ENCODE measurements at regions not wholly inside any gene's neighbourhood (a gene's known extent, or its start where the extent isn't known, plus 50 kb on each side); places are given as distances from the start of the nearest gene placed in this dataset.

- DNase-seq, result no peak
Observed at GRCh38 chr3:70554170-70554569, 241.7 kb upstream of the MDFIC2 start.

DNA sequence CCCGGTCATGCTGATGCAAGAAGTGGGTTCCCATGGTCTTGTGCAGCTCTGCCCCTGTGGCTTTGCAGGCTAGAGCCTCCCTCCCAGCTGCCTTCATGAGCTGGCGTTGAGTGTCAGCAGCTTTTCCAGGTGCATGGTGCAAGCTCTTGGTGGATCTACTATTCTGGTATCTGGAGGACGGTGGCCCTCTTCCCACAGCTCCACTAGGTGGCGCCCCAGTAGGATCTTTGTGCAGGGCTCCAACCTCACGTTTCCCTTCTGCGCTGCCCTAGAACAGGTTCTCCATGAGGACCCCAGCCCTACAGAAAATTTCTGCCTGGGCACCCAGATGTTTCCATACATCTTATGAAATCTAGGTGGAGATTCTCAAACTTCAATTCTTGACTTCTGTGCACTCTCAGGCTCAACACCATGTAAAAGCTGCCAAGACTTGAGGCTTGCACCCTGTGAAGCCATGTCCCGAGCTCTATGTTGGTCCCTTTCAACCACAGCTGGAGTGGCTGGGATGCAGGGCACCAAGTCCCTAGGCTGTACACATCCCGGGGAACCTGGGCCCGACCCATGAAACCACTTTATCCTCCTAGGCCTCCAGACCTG lies 238.4 kb upstream of the MDFIC2 start:
- DNase-seq, result peak in 1 of 2 donors; percentile 0

GRCh38 chr3:70546679-70547078 lies 234.2 kb upstream of the MDFIC2 start:
- DNase-seq, result no peak

- no peak for DNase-seq
Observed at GRCh38 chr3:70543493-70543892, 231.1 kb upstream of the MDFIC2 start.

DNA sequence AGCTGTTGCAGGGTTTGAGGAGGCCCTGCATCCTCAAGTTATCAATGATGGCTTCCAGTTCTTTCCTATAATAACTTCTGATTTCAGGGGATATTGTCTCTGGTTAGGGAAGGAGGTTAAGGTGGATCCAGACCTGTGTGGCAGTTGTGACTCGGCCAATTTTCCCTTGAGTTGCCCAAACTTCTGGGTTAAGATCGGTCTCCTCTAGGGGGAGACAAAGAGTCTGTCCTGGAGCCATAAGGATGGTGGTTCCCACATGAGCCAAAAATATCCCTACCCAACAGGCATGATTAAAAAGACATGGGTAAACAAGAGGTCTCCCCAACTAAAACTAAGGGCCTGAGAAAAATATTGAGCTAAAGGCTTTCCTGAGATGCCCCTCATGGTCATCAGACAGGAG lies 227.5 kb upstream of the MDFIC2 start:
- DNase-seq, result no peak

GRCh38 chr3:70532806-70533205 lies 220.4 kb upstream of the MDFIC2 start:
- no peak for DNase-seq

GRCh38 chr3:70531838-70532489 lies 219.5 kb upstream of the MDFIC2 start:
- DNase-seq, result no peak

DNA sequence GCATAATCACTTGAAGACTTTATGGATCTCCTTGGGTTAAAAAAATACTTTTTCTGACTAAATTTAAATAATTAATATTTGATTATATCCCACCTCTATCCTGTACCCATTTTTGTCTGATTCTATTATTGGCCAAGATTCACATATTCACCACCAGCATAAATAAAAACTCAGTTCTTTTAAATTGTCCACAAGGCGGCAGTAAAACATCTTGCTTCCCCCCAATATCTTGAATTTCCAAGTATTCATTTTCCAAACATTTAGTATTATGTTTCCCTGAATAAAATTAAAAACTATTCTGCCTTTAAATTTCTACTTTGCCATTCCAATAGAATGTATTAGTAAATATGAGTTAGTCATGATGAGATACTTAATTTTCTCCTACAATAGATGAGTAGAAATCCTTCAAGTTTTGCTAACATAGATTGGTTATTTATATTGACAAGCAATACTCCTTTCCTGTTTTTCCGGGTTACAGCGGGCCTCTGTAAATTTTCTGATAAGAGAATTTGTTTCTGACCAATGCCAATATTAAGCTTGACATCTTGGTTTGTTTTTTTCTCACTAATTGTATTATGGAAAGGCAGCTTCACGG lies 218.7 kb upstream of the MDFIC2 start:
- DNase-seq, result peak in 1 of 2 donors; percentile 38

- DNase-seq, result no peak
Observed at GRCh38 chr3:70530626-70531025, 218.2 kb upstream of the MDFIC2 start.

GRCh38 chr3:70527026-70527425 lies 214.6 kb upstream of the MDFIC2 start:
- no peak for DNase-seq

DNA sequence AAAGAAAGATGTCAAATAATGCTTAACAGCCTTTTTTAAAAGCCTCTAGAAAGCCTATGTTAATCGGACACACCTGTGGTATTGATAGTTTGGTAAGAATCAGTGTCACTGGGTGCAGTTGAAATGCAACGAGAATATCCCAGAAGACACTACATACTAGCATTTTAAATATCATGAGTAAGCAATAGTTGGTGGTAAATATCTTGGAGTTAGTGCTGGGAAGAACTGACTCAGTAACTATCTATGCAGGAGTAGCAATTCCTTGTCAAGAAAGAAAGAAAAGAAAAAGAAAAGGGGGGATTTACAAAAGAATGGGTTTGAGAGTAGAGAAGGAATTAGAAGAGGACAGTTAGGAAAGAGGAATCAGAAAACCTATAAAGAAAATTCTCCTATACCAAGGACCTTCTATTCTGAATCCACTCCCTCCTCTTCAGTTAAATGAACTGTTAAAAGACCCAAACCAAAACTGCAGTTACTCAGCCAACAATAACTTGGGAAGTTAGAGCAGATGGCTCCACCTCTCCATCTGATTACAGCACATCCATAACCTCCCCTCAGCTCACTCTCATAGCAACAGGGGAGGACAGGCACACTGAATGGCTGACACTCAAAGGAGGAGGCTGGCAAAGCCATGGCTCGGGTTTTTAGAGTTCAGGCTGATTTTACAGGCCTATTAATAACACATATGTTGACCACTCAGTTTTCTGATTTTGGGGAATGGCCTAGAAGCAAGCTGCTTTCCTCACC lies 207.6 kb upstream of the MDFIC2 start:
- no peak for DNase-seq

- DNase-seq, result no peak
Observed at GRCh38 chr3:70519026-70519425, 206.6 kb upstream of the MDFIC2 start.

- no peak for DNase-seq
Observed at GRCh38 chr3:70518356-70518755, 205.9 kb upstream of the MDFIC2 start.

DNA sequence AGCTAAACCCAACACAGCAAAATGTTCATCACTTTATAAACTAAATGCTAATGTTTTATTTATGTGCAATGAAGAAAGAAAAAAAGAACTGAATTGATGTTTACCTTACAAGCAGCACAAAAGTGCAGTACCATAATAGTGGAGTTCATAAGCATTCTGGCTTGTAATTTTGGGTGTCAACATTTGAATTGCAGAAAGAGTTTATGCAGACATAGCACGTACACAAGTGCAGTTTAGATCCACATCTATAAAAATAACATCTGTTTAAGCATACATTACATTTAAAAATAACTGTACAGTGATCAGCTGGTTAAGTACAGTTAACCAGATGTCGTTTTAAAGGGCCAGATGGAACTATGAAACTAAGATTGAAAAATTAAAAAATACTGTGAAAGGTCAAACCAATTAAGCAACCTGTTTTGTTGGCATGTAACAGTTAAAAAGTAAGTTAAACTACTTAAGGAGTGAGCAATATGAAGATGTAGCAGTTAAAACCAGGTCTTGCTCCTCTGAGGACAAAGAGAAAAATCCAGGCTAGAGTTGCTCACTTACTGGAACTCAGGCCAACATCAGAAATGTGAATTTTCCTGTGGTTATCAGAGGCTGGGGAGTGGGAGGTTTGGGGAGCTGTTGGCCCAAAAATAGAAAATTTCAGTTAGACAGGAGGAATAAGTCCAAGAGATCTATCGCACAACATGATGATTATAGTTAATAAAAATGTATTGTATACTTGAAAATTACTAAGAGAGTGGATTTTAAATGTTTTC lies 204.9 kb upstream of the MDFIC2 start:
- DNase-seq, result no peak

DNA sequence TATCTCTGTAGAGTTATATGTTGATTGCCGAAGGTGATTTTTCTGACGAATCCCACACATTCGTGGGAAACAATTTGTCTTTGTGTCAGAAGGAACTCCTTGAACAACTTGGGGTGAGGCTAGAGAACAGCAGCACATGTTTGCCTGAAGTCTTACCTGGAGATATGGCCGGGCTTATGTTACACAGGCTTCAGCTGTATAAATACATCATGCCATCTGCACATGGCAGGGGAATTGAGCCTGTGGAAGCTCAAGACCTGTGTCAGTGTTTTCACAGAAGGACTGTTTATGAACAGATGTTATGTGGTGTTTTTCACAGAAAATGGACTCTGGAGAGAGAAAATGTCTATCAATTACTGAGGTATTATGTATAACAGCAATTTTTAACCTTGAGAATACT lies 203.6 kb upstream of the MDFIC2 start:
- DNase-seq, result no peak

DNA sequence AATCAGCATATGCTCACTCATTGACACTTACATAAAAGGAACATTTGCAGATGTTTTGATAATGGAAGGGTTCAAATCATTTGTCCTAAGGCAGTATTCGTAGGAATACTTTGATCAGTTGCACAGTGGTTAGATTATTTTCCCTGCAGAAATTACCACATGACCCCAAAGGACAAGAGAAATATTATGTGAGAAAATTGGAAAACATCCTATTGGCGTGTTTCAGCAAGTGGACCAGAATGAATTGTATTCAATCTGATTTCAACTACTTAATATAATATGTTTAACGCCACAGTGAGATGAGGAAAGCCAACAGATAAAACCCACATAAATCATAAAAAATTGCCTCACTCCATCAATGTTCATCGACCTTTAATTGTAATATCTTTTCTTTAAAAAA lies 195.0 kb upstream of the MDFIC2 start:
- DNase-seq, result no peak

DNA sequence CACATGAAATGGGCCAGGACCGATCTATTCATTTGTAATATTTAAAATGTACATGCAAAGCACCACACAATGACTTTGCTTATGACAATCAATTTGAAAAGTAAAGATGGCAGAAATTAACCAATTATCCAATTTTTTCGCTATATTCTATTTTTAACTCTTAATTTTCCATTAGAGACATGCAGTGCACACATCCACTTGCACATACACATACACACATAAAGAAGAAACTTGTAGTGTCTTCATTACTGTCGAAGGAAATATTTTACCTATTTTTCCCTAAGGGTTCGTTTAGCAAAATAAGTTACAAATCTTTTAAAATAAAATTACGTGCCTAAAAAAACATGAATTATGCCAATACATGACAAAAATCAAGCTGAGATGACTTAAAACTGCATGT lies 194.3 kb upstream of the MDFIC2 start:
- no peak for DNase-seq

- DNase-seq, result no peak
Observed at GRCh38 chr3:70501561-70501960, 189.1 kb upstream of the MDFIC2 start.

- no peak for DNase-seq
Observed at GRCh38 chr3:70488816-70489215, 176.4 kb upstream of the MDFIC2 start.

DNA sequence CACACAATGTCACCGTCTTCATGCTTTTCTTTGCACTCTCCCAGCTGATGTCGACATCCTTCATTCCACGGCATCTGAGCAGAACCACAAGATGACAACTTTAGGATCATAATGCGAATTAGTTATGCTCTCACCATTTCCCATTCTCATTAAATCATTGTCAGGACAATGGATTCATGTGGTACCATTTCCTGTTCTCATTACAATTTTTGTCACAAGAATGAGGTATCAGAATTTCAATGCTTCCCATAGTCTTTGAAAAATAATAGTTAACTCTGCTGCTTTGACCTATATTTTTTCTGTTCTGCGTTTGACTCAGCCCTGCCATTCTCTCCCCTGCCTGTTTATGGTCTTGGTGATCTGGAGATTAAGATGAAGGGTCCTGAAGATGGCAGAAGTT lies 175.7 kb upstream of the MDFIC2 start:
- DNase-seq, result no peak

GRCh38 chr3:70486414-70487017 lies 174.1 kb upstream of the MDFIC2 start:
- DNase-seq, result no peak

GRCh38 chr3:70476174-70476573 lies 163.7 kb upstream of the MDFIC2 start:
- DNase-seq, result no peak
